ENCODE measurements at regions not wholly inside any gene's neighbourhood (a gene's known extent, or its start where the extent isn't known, plus 50 kb on each side); places are given as distances from the start of the nearest gene placed in this dataset.

GRCh38 chr2:54047658-54048057 lies 67.8 kb upstream of the ACYP2 start:
- TF ChIP-seq, protein P1, sequence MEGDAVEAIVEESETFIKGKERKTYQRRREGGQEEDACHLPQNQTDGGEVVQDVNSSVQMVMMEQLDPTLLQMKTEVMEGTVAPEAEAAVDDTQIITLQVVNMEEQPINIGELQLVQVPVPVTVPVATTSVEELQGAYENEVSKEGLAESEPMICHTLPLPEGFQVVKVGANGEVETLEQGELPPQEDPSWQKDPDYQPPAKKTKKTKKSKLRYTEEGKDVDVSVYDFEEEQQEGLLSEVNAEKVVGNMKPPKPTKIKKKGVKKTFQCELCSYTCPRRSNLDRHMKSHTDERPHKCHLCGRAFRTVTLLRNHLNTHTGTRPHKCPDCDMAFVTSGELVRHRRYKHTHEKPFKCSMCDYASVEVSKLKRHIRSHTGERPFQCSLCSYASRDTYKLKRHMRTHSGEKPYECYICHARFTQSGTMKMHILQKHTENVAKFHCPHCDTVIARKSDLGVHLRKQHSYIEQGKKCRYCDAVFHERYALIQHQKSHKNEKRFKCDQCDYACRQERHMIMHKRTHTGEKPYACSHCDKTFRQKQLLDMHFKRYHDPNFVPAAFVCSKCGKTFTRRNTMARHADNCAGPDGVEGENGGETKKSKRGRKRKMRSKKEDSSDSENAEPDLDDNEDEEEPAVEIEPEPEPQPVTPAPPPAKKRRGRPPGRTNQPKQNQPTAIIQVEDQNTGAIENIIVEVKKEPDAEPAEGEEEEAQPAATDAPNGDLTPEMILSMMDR (conservative IDR thresholded peaks at IDR 0.05; ENCODE audit: low read length), result no peak
- no peak for TF ChIP-seq EZH2phosphoT487 (IDR thresholded peaks at IDR 0.05; ENCODE audit: borderline replicate concordance)

Data from Loucy (cell line).